ENCODE measurements at regions not wholly inside any gene's neighbourhood (a gene's known extent, or its start where the extent isn't known, plus 50 kb on each side); places are given as distances from the start of the nearest gene placed in this dataset.

DNA sequence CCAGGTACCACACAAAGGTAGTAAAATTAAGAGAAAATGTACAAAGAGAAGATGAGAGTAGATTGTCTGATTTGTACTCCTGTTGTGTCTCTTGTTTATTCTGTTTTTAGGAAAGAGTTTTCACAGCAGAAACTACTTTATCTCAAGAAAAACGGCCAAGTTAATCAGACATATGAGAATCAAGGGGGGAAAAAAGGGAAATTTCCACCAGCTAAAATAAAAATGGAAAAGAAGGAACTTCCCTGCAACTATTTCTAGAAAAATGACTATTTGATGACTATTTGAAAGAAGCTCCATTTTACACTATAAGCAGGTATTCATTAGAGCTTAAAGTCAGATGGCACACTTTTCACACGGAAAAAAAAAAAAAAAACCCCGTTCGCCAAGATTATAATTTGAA is 56.5 kb downstream of the EPRS1 start:
- peaks cover 0 to 7% (median 0%) of the 10 kb centered on the region in 4 donors for H3K4me1 ChIP-seq

DNA sequence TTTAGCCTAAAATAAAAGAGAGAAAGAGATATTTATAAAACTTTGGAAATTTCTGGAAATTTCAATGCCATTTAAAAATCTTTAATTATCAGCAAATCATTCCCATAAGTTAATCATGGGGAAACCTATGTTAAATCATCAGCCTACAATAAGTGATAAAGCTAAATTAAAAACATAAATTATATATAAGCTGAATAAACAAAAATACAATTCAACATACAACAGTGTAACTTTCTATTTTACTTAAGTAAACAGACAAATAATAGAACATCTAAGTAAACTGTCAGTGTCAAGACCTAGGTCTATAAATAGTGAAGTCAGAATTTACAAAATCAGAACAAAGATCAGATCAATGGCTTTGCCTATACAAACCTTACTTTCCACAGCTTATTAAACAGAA is 57.5 kb downstream of the EPRS1 start:
- Histone ChIP-seq H3K36me3 (peaks cover 0 to 26% (median 6%) of the 10 kb centered on the region in 4 donors), H3K27me3 (no peaks in the 10 kb centered on the region), H3K4me3 (no peak overlapping the region), H3K4me1 (peaks cover 0 to 7% (median 0%) of the 10 kb centered on the region in 4 donors), H3K27ac (no peak overlapping the region), H3K9me3 (no peaks in the 10 kb centered on the region)
- TF ChIP-seq EP300 (IDR thresholded peaks at IDR 0.05; ENCODE audit: low read depth), result no peak
- TF ChIP-seq, protein P1, sequence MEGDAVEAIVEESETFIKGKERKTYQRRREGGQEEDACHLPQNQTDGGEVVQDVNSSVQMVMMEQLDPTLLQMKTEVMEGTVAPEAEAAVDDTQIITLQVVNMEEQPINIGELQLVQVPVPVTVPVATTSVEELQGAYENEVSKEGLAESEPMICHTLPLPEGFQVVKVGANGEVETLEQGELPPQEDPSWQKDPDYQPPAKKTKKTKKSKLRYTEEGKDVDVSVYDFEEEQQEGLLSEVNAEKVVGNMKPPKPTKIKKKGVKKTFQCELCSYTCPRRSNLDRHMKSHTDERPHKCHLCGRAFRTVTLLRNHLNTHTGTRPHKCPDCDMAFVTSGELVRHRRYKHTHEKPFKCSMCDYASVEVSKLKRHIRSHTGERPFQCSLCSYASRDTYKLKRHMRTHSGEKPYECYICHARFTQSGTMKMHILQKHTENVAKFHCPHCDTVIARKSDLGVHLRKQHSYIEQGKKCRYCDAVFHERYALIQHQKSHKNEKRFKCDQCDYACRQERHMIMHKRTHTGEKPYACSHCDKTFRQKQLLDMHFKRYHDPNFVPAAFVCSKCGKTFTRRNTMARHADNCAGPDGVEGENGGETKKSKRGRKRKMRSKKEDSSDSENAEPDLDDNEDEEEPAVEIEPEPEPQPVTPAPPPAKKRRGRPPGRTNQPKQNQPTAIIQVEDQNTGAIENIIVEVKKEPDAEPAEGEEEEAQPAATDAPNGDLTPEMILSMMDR (IDR thresholded peaks at IDR 0.05), result no peak
- TF ChIP-seq POLR2A (IDR thresholded peaks at IDR 0.05), result no peak
- TF ChIP-seq POLR2AphosphoS5 (IDR thresholded peaks at IDR 0.05), result no peak
- intact Hi-C loops (cut with DNase I; ENCODE audit: low total_unique reads), result no loop called here
- no peak for DNase-seq
- in situ Hi-C loops (cut with MboI; ENCODE audit: low pct_ligation_motif_present in 1 of 4, low pct_unique_long_range_greater_than_20kb in 1 of 4, low sequenced_read_pairs in 3 of 4), result no loop called here

More for the DNA sequence above, 56.5 kb downstream of the EPRS1 start:
- Histone ChIP-seq H3K27ac (no peak overlapping the region), H3K27me3 (no peaks in the 10 kb centered on the region), H3K36me3 (peaks cover 0 to 26% (median 6%) of the 10 kb centered on the region in 4 donors), H3K4me3 (no peak overlapping the region), H3K9me3 (no peaks in the 10 kb centered on the region)
- DNase-seq, result no peak
- WGBS, 2 donors (ENCODE audit: low coverage in 1 of 2), result 66 to 90% methylated on average over 3 to 4 of the region's 4 CpGs
- no peak for TF ChIP-seq EP300 (IDR thresholded peaks at IDR 0.05; ENCODE audit: low read depth)
- TF ChIP-seq POLR2A (IDR thresholded peaks at IDR 0.05), result no peak
- TF ChIP-seq, protein P1 (IDR thresholded peaks at IDR 0.05), result no peak
- no peak for TF ChIP-seq POLR2AphosphoS5 (IDR thresholded peaks at IDR 0.05)
- in situ Hi-C loops (cut with MboI; ENCODE audit: low pct_ligation_motif_present in 1 of 4, low pct_unique_long_range_greater_than_20kb in 1 of 4, low sequenced_read_pairs in 3 of 4), result no loop called here
- intact Hi-C loops (cut with DNase I; ENCODE audit: low total_unique reads), result no loop called here

DNA sequence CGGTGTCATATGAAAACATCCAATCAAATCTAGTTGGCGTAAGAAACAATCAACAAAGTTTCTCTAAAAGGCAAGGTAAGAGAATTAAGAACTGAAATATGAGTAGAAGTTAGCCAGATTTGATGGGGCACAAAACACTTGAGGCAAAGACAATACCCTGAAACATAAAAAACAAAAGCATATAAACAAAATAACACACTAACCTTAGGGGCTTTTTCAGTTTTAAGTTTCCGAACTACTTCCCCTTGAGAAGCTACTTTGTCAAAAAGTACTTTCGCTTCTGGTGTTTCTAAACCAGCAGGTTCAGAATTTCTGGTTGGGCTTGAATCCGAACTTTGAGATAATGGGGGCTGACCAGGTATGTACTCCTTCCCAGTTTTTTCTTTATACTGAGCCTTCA is 57.9 kb downstream of the EPRS1 start:
- 82 to 89% methylated on average over 2 to 5 of the region's 5 CpGs for WGBS, 2 donors (ENCODE audit: low coverage in 1 of 2)

DNA sequence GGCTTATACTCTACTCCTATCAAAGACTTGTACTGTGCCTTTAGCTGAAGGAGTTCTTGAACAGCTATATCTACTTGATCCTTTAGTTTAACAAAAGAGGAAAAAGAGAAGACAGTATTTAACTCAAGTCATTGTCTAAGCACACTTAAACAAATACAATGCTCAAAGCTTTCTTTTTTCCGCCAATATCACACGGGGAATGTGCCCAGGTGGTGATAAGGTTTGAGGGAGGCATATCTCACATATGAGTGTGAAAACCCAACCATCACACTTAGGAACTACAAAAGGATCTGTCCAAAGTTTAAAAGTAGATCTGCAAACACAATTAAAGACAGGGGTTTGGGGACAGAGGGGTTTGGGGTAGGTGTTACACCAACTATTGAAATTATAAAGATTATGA is 59.0 kb upstream of the SLC30A10 start:
- Histone ChIP-seq H3K36me3 (peaks cover 0 to 38% (median 9%) of the 10 kb centered on the region in 4 donors), H3K27me3 (no peaks in the 10 kb centered on the region), H3K27ac (no peak overlapping the region), H3K4me3 (no peak overlapping the region), H3K9me3 (no peaks in the 10 kb centered on the region), H3K4me1 (peaks cover 0 to 7% (median 0%) of the 10 kb centered on the region in 4 donors)
- in situ Hi-C loops (cut with MboI; ENCODE audit: low pct_ligation_motif_present in 1 of 4, low pct_unique_long_range_greater_than_20kb in 1 of 4, low sequenced_read_pairs in 3 of 4), result no loop called here
- TF ChIP-seq, protein P1 (IDR thresholded peaks at IDR 0.05), result no peak
- TF ChIP-seq EP300 (IDR thresholded peaks at IDR 0.05; ENCODE audit: low read depth) (no peak), POLR2A (IDR thresholded peaks at IDR 0.05) (no peak), POLR2AphosphoS5 (IDR thresholded peaks at IDR 0.05) (no peak)
- intact Hi-C loops (cut with DNase I; ENCODE audit: low total_unique reads), result no loop called here
- 83 to 94% methylated on average over 1 to 2 of the region's 2 CpGs for WGBS, 2 donors (ENCODE audit: low coverage in 1 of 2)
- no peak for DNase-seq

More for the DNA sequence above, 57.9 kb downstream of the EPRS1 start:
- TF ChIP-seq POLR2A (IDR thresholded peaks at IDR 0.05), result no peak
- Histone ChIP-seq H3K4me3 (no peak overlapping the region), H3K9me3 (no peaks in the 10 kb centered on the region), H3K4me1 (peaks cover 0 to 7% (median 0%) of the 10 kb centered on the region in 4 donors), H3K27me3 (no peaks in the 10 kb centered on the region), H3K36me3 (peaks cover 0 to 28% (median 7%) of the 10 kb centered on the region in 4 donors), H3K27ac (no peak overlapping the region)
- in situ Hi-C loops (cut with MboI; ENCODE audit: low pct_ligation_motif_present in 1 of 4, low pct_unique_long_range_greater_than_20kb in 1 of 4, low sequenced_read_pairs in 3 of 4) (no loop called here), intact Hi-C loops (cut with DNase I; ENCODE audit: low total_unique reads) (no loop called here)
- DNase-seq, result no peak

DNA sequence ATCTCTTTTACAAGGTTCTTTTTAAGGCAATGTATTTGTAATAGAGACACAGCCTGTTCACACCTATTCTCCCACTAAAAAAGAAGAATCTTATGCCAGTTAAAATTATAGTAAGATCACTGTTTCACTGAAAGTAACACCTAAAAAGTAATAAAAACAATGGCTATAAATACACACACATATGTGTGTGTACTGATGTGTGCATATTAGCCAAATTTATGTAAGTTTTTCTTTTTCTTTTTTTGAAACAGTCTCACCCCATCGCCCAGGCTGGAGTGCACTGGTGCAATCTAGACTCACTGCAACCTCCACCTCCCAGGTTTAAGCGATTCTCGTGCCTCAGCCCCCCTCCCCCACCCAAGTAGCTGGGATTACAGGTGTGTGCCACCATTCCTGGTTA is 56.8 kb upstream of the SLC30A10 start:
- no peak for DNase-seq
- Histone ChIP-seq H3K27me3 (no peaks in the 10 kb centered on the region), H3K4me3 (no peak overlapping the region), H3K27ac (no peak overlapping the region), H3K36me3 (peaks cover 0 to 51% (median 14%) of the 10 kb centered on the region in 4 donors), H3K9me3 (no peaks in the 10 kb centered on the region), H3K4me1 (no peaks in the 10 kb centered on the region)
- 91 to 97% methylated on average over 3 of the region's 3 CpGs for WGBS, 2 donors (ENCODE audit: low coverage in 1 of 2)
- TF ChIP-seq EP300 (IDR thresholded peaks at IDR 0.05; ENCODE audit: low read depth) (no peak), POLR2AphosphoS5 (IDR thresholded peaks at IDR 0.05) (no peak), POLR2A (IDR thresholded peaks at IDR 0.05) (no peak)
- TF ChIP-seq, protein P1 (IDR thresholded peaks at IDR 0.05), result no peak
- intact Hi-C loops (cut with DNase I; ENCODE audit: low total_unique reads), result no loop called here
- in situ Hi-C loops (cut with MboI; ENCODE audit: low pct_ligation_motif_present in 1 of 4, low pct_unique_long_range_greater_than_20kb in 1 of 4, low sequenced_read_pairs in 3 of 4), result no loop called here
